DND-41 (cell line): ENCODE measurements at regions not wholly inside any gene's neighbourhood (a gene's known extent, or its start where the extent isn't known, plus 50 kb on each side); places are given as distances from the start of the nearest gene placed in this dataset.

Experiments
- EZH2 ChIP-seq: IDR thresholded peaks from 3 replicates; pipeline ENCODE4 v1.6.1; 2012; ENCODE audit warnings: borderline replicate concordance, low read depth, mild to moderate bottlenecking, moderate library complexity, low read length, inconsistent platforms; ENCODE audit not compliant: severe bottlenecking
- TF ChIP-seq, protein P1 (sequence below): IDR thresholded peaks from 2 replicates; pipeline ENCODE4 v1.5.1; 2012; ENCODE audit warnings: borderline replicate concordance, low read length, moderate library complexity, mild to moderate bottlenecking; ENCODE audit not compliant: poor library complexity, severe bottlenecking; ENCODE audit errors: extremely low read depth

DNA sequence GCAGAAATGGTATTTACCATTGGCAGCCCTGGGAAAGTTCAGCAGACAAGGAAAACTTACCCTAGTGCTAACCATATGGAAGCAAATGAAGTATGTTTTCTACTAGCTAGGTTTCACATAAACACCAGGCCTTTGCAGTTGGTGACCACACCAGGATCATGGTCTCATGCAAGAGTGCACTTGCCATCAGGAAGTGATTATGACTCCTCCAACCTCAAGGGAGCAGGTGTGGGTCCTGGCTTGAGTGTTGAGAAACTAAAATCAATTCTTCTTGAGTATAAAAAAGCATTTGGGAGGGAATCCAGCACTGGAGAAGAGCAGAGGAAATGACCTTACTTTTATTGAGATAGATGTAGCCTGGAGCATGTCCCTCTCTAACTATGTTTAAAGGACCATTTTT lies 56.8 kb upstream of the SPAG16 start:
- TF ChIP-seq, protein P1, sequence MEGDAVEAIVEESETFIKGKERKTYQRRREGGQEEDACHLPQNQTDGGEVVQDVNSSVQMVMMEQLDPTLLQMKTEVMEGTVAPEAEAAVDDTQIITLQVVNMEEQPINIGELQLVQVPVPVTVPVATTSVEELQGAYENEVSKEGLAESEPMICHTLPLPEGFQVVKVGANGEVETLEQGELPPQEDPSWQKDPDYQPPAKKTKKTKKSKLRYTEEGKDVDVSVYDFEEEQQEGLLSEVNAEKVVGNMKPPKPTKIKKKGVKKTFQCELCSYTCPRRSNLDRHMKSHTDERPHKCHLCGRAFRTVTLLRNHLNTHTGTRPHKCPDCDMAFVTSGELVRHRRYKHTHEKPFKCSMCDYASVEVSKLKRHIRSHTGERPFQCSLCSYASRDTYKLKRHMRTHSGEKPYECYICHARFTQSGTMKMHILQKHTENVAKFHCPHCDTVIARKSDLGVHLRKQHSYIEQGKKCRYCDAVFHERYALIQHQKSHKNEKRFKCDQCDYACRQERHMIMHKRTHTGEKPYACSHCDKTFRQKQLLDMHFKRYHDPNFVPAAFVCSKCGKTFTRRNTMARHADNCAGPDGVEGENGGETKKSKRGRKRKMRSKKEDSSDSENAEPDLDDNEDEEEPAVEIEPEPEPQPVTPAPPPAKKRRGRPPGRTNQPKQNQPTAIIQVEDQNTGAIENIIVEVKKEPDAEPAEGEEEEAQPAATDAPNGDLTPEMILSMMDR = no peak
- TF ChIP-seq EZH2 = no peak
